Thoracic aorta (tissue), 2 donors: ENCODE measurements at regions not wholly inside any gene's neighbourhood (a gene's known extent, or its start where the extent isn't known, plus 50 kb on each side); places are given as distances from the start of the nearest gene placed in this dataset.

Experiments used
- ATAC-seq: fragments of 150-250 bp; one replicate; pipeline ENCODE4 v1.8.0; 2017; ENCODE audit warnings: low read depth; ENCODE audit not compliant: insufficient number of reproducible peaks, low FRiP score
- DNase-seq: peaks from one replicate; pipeline ENCODE4 v3.0.0-alpha.2; 2020; ENCODE audit warnings: low spot score
- H3K27ac ChIP-seq, 2 donors: fragments of 200-600 bp; sonication (generic); 1 replicate in 1 of 2; 2 replicates in 1 of 2; pipeline ENCODE4 v1.5.1; 2016; ENCODE audit warnings: mild to moderate bottlenecking in 2 of 2, moderate library complexity in 2 of 2
- H3K27me3 ChIP-seq: fragments of 200-600 bp; sonication (generic); replicated peaks from 2 replicates; pipeline ENCODE4 v1.6.0; 2016; ENCODE audit warnings: mild to moderate bottlenecking; ENCODE audit not compliant: insufficient read depth
- H3K36me3 ChIP-seq: fragments of 200-600 bp; sonication (generic); one replicate; pipeline ENCODE4 v1.5.1; 2016
- H3K4me1 ChIP-seq, 2 donors: fragments of 200-600 bp; sonication (generic); 1 replicate in 1 of 2; 2 replicates in 1 of 2; pipeline versions ENCODE4 v1.5.1 to v1.6.0; 2016; ENCODE audit warnings: low read depth in 2 of 2, mild to moderate bottlenecking in 1 of 2; ENCODE audit not compliant: control insufficient read depth in 1 of 2
- H3K4me3 ChIP-seq: fragments of 200-600 bp; sonication (generic); 2 replicates; pipeline ENCODE4 v1.5.1; 2016; ENCODE audit warnings: mild to moderate bottlenecking
- H3K9me3 ChIP-seq: fragments of 200-600 bp; sonication (generic); 2 replicates; pipeline ENCODE4 v1.5.1; 2016
- CTCF ChIP-seq: fragments of 200-600 bp; sonication (generic); IDR thresholded peaks from one replicate; pipeline ENCODE4 v1.5.1; 2019; ENCODE audit warnings: antibody characterized with exemption

DNA sequence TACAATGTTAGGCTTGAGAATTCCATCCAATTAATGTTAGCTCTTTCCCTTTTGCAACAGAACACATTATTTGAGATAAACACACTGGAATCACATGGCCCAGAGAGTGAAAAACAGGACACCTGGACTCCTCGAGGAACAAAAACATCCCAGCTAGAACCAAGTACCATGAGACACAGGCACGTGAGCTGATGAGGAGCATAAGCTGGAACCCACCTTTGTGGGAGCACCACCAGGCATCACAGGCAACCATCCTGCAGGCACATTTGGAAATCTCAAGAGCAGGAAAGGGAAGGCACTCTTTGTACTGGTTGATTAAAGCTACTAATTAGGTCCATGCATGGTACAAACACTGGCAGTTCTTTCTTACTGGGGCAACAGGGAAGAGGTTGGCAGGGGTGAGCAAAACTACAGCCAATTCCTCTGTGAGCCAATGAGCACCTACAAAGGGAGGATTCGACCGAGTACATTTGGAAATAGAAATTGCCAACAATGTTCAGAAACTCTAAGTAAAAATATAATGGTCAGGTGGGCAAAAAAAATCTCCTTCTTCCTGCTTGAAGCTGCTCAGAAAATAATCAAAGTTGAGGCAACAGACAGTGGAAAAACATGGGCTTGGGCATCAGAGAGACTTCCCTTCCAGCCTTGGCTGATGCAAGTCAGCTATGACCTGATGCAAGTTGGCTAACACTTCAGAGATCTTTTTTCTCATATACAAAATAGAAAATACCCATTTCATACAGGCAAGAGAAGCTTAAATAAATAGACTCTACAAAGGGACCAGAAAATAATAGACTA, 216.7 kb downstream of the NUAK1 start:
- no peaks in the 10 kb centered on the region for H3K9me3 ChIP-seq
- H3K4me1 ChIP-seq, result peaks cover 0 to 12% of the 10 kb centered on the region in 2 donors
- H3K4me3 ChIP-seq, result no peak overlapping the region
- DNase-seq, result no peak
- no peaks in the 10 kb centered on the region for H3K27me3 ChIP-seq
- TF ChIP-seq CTCF, result no peak
- no peak for ATAC-seq
- peak overlapping the region in 1 of 2 donors; percentile 27 for H3K27ac ChIP-seq
- H3K36me3 ChIP-seq, result no peaks in the 10 kb centered on the region

DNA sequence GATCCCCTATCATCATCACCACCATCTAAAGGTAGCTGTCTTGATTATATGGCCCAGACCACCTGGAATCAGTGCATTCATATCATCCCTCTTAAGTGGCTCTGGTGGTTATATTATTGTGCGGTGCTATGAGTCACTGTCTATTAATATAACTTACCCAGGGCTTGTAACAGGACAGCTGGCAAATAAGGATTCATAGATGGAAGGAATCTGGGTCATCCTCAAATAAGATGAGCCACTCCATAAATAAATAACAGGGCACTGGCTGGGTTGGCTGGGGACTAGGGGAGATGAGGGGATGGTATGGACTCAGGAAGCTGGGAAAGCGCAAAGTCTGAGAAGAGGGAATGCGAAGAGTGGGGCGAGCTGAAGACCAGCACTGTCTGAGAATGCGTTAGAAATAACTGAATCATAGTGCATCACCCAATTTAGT, 216.1 kb downstream of the NUAK1 start:
- no peak overlapping the region for H3K27ac ChIP-seq
- H3K4me1 ChIP-seq, result peaks cover 0 to 12% of the 10 kb centered on the region in 2 donors
- TF ChIP-seq CTCF, result no peak
- ATAC-seq (peak; percentile 65), DNase-seq (no peak)
- H3K27me3 ChIP-seq, result no peaks in the 10 kb centered on the region
- no peak overlapping the region for H3K4me3 ChIP-seq
- no peaks in the 10 kb centered on the region for H3K9me3 ChIP-seq
- H3K36me3 ChIP-seq, result no peaks in the 10 kb centered on the region

DNA sequence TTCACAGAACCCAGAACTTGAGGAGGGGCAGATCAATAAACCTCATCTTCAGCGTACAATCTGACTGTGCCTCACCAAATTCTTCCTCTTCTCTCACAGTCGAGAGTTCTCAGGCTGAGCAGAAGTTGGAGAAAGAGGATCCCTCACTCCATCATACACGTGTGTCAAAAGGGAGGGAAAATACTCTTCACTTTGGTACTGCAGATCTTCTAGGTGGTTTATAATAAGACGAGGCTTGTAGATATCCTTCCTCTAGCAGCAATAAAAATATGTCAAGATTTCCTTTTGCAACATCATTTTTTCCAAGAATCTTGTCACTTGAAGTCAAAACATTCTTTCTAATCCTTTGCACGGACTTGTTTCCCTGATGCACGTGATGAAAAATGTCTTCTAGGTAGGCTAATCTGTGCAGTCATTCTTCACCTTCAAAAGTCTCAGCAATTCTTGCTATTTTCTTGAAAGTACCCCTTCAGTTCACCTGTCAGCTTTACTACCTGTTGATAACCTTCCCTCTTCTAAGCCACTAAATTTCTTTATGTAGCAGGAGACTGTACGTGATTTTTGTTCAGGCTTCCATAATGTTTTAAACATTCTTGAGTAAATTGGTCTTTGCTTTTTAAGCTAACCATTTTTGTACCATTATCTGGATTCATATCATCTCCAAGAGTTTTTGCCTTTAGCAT, 214.1 kb downstream of the NUAK1 start:
- Histone ChIP-seq H3K27me3 (no peaks in the 10 kb centered on the region), H3K4me1 (peaks cover 0 to 12% of the 10 kb centered on the region in 2 donors), H3K9me3 (no peaks in the 10 kb centered on the region), H3K4me3 (no peak overlapping the region), H3K27ac (no peak overlapping the region), H3K36me3 (no peaks in the 10 kb centered on the region)
- DNase-seq, result no peak
- no peak for ATAC-seq
- no peak for TF ChIP-seq CTCF

GRCh38 chr12:105927564-105927963, 211.2 kb downstream of the NUAK1 start:
- Histone ChIP-seq H3K36me3 (no peaks in the 10 kb centered on the region), H3K27me3 (no peaks in the 10 kb centered on the region), H3K4me1 (peaks cover 0 to 3% of the 10 kb centered on the region in 2 donors), H3K4me3 (no peak overlapping the region), H3K27ac (no peak overlapping the region), H3K9me3 (no peaks in the 10 kb centered on the region)
- DNase-seq (no peak), ATAC-seq (no peak)
- TF ChIP-seq CTCF, result no peak

- no peaks in the 10 kb centered on the region for H3K36me3 ChIP-seq
- no peak for TF ChIP-seq CTCF
- no peaks in the 10 kb centered on the region for H3K27me3 ChIP-seq
- H3K4me1 ChIP-seq, result no peaks in the 10 kb centered on the region
- DNase-seq (no peak), ATAC-seq (no peak)
- no peak overlapping the region for H3K27ac ChIP-seq
- no peak overlapping the region for H3K4me3 ChIP-seq
- no peaks in the 10 kb centered on the region for H3K9me3 ChIP-seq
Measured at GRCh38 chr12:105928436-105928835, 210.3 kb downstream of the NUAK1 start.
